ENCODE measurements at regions not wholly inside any gene's neighbourhood (a gene's known extent, or its start where the extent isn't known, plus 50 kb on each side); places are given as distances from the start of the nearest gene placed in this dataset.

DNA sequence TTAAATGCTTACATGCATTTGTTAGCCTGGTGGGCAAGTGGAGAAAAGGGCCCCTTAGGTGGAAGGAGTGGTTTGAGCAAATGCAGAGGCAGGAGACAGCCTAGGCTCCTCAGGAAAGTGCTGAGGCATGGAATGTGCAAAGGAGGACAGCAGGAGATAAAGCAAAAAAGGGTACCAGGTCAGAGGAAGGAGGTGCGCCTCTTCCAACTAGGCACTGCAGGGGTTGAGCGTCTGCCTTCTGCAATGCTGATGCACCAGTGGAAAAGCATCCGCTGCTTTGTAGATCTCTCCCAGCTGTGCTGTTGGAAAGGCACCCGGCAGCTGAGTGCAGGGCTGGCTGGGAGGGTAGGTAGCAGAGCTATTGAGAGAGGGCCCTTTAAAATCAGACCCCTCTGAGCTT, 287.0 kb upstream of the XYLT1 start:
- Mint-ChIP-seq H3K27me3 (ENCODE audit: low read depth) (no peaks in the 10 kb centered on the region), H3K4me3 (ENCODE audit: unreplicated experiment) (no peak overlapping the region), H3K4me1 (ENCODE audit: low read depth) (no peaks in the 10 kb centered on the region), H3K9me3 (ENCODE audit: low read depth) (peaks cover 12% of the 10 kb centered on the region), H3K27ac (ENCODE audit: unreplicated experiment) (no peak overlapping the region), H3K36me3 (ENCODE audit: low read depth) (no peaks in the 10 kb centered on the region)
- no peak for DNase-seq (ENCODE audit: low spot score)
- TF ChIP-seq, protein P1, sequence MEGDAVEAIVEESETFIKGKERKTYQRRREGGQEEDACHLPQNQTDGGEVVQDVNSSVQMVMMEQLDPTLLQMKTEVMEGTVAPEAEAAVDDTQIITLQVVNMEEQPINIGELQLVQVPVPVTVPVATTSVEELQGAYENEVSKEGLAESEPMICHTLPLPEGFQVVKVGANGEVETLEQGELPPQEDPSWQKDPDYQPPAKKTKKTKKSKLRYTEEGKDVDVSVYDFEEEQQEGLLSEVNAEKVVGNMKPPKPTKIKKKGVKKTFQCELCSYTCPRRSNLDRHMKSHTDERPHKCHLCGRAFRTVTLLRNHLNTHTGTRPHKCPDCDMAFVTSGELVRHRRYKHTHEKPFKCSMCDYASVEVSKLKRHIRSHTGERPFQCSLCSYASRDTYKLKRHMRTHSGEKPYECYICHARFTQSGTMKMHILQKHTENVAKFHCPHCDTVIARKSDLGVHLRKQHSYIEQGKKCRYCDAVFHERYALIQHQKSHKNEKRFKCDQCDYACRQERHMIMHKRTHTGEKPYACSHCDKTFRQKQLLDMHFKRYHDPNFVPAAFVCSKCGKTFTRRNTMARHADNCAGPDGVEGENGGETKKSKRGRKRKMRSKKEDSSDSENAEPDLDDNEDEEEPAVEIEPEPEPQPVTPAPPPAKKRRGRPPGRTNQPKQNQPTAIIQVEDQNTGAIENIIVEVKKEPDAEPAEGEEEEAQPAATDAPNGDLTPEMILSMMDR (IDR thresholded peaks at IDR 0.05), result no peak

DNA sequence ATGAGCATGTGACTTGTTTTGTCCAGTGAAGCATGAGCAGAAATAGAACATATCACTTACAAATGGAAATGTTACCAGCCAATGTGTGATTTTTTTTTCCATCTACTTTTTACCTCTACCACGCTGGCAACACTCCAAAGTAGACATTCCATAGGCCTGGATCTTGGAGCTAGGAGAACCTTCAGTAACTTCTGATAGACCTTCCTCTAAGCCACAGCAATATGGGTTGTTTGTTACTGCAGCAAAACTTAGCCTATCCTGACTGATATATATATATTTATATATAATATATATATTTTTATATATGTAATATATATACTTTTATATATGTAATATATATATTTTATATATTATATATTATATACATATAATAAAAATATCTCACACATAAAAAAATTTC, 284.4 kb upstream of the XYLT1 start:
- Mint-ChIP-seq H3K9me3 (ENCODE audit: low read depth) (peaks cover 15% of the 10 kb centered on the region), H3K36me3 (ENCODE audit: low read depth) (no peaks in the 10 kb centered on the region), H3K4me3 (ENCODE audit: unreplicated experiment) (no peak overlapping the region), H3K27ac (ENCODE audit: unreplicated experiment) (no peak overlapping the region), H3K4me1 (ENCODE audit: low read depth) (no peaks in the 10 kb centered on the region), H3K27me3 (ENCODE audit: low read depth) (no peaks in the 10 kb centered on the region)
- DNase-seq (ENCODE audit: low spot score), result no peak
- TF ChIP-seq, protein P1 (IDR thresholded peaks at IDR 0.05), result no peak

DNA sequence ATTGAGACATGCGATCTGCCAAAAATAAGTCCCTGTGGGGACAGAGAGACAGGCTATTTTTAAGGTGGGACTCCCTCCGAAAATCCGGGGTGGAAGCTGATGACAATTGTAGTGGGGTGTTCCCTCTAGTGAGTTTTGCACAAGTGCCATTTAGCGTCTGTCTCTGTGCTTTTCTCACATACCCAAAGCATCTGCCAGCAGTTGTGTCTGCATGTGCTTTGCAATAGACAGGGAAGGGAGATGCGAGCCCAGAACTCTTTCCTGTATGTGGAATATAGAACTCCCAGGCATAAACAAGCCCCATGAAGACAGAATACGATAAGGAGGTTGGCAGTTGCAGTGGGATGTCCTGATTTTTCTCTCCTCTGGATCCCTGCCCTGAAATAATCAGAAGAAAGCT, 282.7 kb upstream of the XYLT1 start:
- TF ChIP-seq, protein P1 (IDR thresholded peaks at IDR 0.05), result no peak
- H3K27ac Mint-ChIP-seq (ENCODE audit: unreplicated experiment), result no peak overlapping the region
- H3K4me1 Mint-ChIP-seq (ENCODE audit: low read depth), result no peaks in the 10 kb centered on the region
- DNase-seq (ENCODE audit: low spot score), result no peak
- H3K36me3 Mint-ChIP-seq (ENCODE audit: low read depth), result no peaks in the 10 kb centered on the region
- H3K9me3 Mint-ChIP-seq (ENCODE audit: low read depth), result peaks cover 20% of the 10 kb centered on the region
- no peaks in the 10 kb centered on the region for H3K27me3 Mint-ChIP-seq (ENCODE audit: low read depth)
- no peak overlapping the region for H3K4me3 Mint-ChIP-seq (ENCODE audit: unreplicated experiment)

DNA sequence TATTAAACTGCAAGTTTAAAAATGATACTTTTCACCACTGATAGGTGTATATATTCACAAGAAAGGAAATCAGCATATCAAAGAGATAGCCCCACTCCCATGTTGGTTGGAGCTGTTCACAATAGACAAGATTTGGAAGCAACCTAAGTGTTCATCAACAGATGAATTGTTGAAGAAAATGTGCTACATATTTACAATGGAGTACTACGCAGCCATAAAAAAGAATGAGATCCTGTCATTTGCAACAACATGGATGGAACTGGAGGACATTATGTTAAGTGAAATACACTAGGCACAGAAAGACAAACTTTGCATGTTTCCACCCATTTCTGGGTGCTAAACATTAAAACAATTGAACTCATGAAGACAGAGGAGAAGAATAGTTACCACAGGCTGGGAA, 278.9 kb upstream of the XYLT1 start:
- Mint-ChIP-seq H3K4me1 (ENCODE audit: low read depth) (no peaks in the 10 kb centered on the region), H3K27me3 (ENCODE audit: low read depth) (no peaks in the 10 kb centered on the region), H3K36me3 (ENCODE audit: low read depth) (no peaks in the 10 kb centered on the region), H3K27ac (ENCODE audit: unreplicated experiment) (no peak overlapping the region), H3K4me3 (ENCODE audit: unreplicated experiment) (no peak overlapping the region), H3K9me3 (ENCODE audit: low read depth) (peaks cover 15% of the 10 kb centered on the region)
- TF ChIP-seq, protein P1 (IDR thresholded peaks at IDR 0.05), result no peak
- no peak for DNase-seq (ENCODE audit: low spot score)

DNA sequence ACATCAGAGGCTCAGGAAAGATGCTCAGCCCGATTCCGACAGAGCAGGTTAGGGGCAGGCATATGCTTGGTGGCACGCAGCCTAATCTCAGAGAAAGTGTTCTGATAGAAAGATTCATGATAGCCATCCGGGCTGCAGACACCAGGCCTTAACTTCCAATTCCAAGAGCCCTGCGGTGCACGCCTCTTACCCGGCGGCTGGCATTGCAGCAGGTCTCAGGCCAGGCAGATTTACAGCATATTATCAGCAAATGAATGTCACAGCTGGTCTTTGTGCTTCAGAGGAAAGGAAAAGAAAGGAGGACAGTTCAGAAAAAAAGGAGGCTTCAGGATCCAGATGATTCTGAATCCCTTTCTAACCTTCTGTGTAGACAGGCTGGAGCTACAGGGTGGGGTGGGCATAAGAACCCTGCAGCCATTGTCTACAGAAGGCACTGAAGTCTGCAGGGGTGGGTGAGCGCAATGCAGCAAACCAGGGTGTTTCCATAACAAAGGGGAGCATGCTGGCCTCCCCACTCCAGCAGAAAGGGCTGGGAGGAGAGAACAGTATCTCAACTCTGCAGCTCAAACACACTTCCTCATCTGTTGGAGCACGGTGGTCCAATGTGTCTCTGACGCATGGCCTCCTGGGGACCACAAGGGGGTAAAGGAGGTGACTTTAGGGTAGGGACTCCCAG, 277.4 kb upstream of the XYLT1 start:
- H3K4me3 Mint-ChIP-seq (ENCODE audit: unreplicated experiment), result no peak overlapping the region
- DNase-seq (ENCODE audit: low spot score), result no peak
- H3K4me1 Mint-ChIP-seq (ENCODE audit: low read depth), result no peaks in the 10 kb centered on the region
- no peaks in the 10 kb centered on the region for H3K27me3 Mint-ChIP-seq (ENCODE audit: low read depth)
- H3K9me3 Mint-ChIP-seq (ENCODE audit: low read depth), result peaks cover 8% of the 10 kb centered on the region
- TF ChIP-seq, protein P1 (IDR thresholded peaks at IDR 0.05), result no peak
- H3K27ac Mint-ChIP-seq (ENCODE audit: unreplicated experiment), result no peak overlapping the region
- no peaks in the 10 kb centered on the region for H3K36me3 Mint-ChIP-seq (ENCODE audit: low read depth)
